Trophoblast cell (in vitro differentiated cells and primary cell): ENCODE measurements at regions not wholly inside any gene's neighbourhood (a gene's known extent, or its start where the extent isn't known, plus 50 kb on each side); places are given as distances from the start of the nearest gene placed in this dataset.

Experiments
- DNase-seq, 2 donors: peaks; one replicate each; pipeline ENCODE4 v3.0.0-alpha.2; 2016
- H2AFZ ChIP-seq: 2 replicates; pipeline ENCODE4 v1.6.1; 2013; ENCODE audit warnings: low read length, moderate library complexity, mild to moderate bottlenecking; ENCODE audit not compliant: insufficient read depth, poor library complexity
- H2AK5ac ChIP-seq: 2 replicates; pipeline ENCODE4 v1.6.1; 2013; ENCODE audit warnings: mild to moderate bottlenecking, low read length
- H2BK120ac ChIP-seq: 2 replicates; pipeline ENCODE4 v1.6.1; 2013; ENCODE audit warnings: low read length, mild to moderate bottlenecking, moderate library complexity; ENCODE audit not compliant: insufficient read depth, poor library complexity
- H2BK12ac ChIP-seq: 2 replicates; pipeline ENCODE4 v1.6.1; 2013; ENCODE audit warnings: mild to moderate bottlenecking, low read length, moderate library complexity
- H2BK5ac ChIP-seq: 2 replicates; pipeline ENCODE4 v1.6.1; 2013; ENCODE audit warnings: low read length, low read depth, moderate library complexity, mild to moderate bottlenecking; ENCODE audit not compliant: poor library complexity
- H3K14ac ChIP-seq: 2 replicates; pipeline ENCODE4 v1.6.1; 2013; ENCODE audit warnings: mild to moderate bottlenecking, low read length
- H3K18ac ChIP-seq: 2 replicates; pipeline ENCODE4 v1.6.1; 2013; ENCODE audit warnings: mild to moderate bottlenecking, low read length
- H3K23ac ChIP-seq: 2 replicates; pipeline ENCODE4 v1.6.1; 2013; ENCODE audit warnings: low read length
- H3K27ac ChIP-seq: 2 replicates; pipeline ENCODE4 v1.5.1; 2013; ENCODE audit warnings: low read depth, mild to moderate bottlenecking, inconsistent platforms, low read length, moderate library complexity
- H3K27me3 ChIP-seq: 2 replicates; pipeline ENCODE4 v1.6.1; 2013; ENCODE audit warnings: inconsistent platforms, mild to moderate bottlenecking, low read length, moderate library complexity; ENCODE audit not compliant: insufficient read depth
- H3K36me3 ChIP-seq, 2 experiments: 1 replicate in 1 of 2; 2 replicates in 1 of 2; pipeline ENCODE4 v1.6.1; 2013; ENCODE audit warnings: low read length in 2 of 2, mild to moderate bottlenecking in 2 of 2, moderate library complexity in 1 of 2; ENCODE audit not compliant: insufficient read depth in 2 of 2, control insufficient read depth in 1 of 2
- H3K4ac ChIP-seq: 2 replicates; pipeline ENCODE4 v1.6.1; 2013; ENCODE audit warnings: low read depth, mild to moderate bottlenecking, low read length, moderate library complexity
- H3K4me1 ChIP-seq, 2 experiments: 1 replicate in 1 of 2; 2 replicates in 1 of 2; pipeline ENCODE4 v1.6.1; 2013; ENCODE audit warnings: low read length in 2 of 2, mild to moderate bottlenecking in 2 of 2, moderate library complexity in 1 of 2; ENCODE audit not compliant: insufficient read depth in 2 of 2, control insufficient read depth in 1 of 2
- H3K4me2 ChIP-seq: 2 replicates; pipeline ENCODE4 v1.6.1; 2013; ENCODE audit warnings: inconsistent platforms, mild to moderate bottlenecking, low read length, moderate library complexity
- H3K4me3 ChIP-seq: 2 replicates; pipeline ENCODE4 v1.5.1; 2013; ENCODE audit warnings: mild to moderate bottlenecking, low read depth, low read length, inconsistent platforms
- H3K79me1 ChIP-seq: one replicate; pipeline ENCODE4 v1.6.1; 2013; ENCODE audit warnings: low read length
- H3K79me2 ChIP-seq: 2 replicates; pipeline ENCODE4 v1.6.1; 2013; ENCODE audit warnings: low read length, mild to moderate bottlenecking; ENCODE audit not compliant: control insufficient read depth, insufficient read depth, poor library complexity
- H3K9ac ChIP-seq: 2 replicates; pipeline ENCODE4 v1.6.1; 2013; ENCODE audit warnings: mild to moderate bottlenecking, low read length
- H3K9me3 ChIP-seq: 2 replicates; pipeline ENCODE4 v1.6.1; 2013; ENCODE audit warnings: low read depth, mild to moderate bottlenecking, control low read depth, inconsistent platforms, low read length; ENCODE audit not compliant: insufficient read depth
- H4K12ac ChIP-seq: 2 replicates; pipeline ENCODE4 v1.6.1; 2013; ENCODE audit warnings: low read depth, mild to moderate bottlenecking, low read length, moderate library complexity
- H4K8ac ChIP-seq: 2 replicates; pipeline ENCODE4 v1.6.1; 2013; ENCODE audit warnings: low read depth, mild to moderate bottlenecking, low read length, moderate library complexity
- H4K91ac ChIP-seq: one replicate; pipeline ENCODE4 v1.6.1; 2013; ENCODE audit warnings: low read depth, mild to moderate bottlenecking, low read length, moderate library complexity
- WGBS: extraction: QIAGEN DNeasy Blood & Tissue Kit; methylation state at CpG from one replicate; pipeline ENCODE4 v1.1.7; 2013; ENCODE audit warnings: missing lambda C conversion rate; ENCODE audit not compliant: insufficient read length, insufficient coverage; ENCODE audit errors: extremely low coverage; 5-methylcytosine and 5-hydroxymethylcytosine counted together

- Histone ChIP-seq H2AK5ac (no peak overlapping the region), H4K91ac (no peak overlapping the region), H3K4me2 (no peak overlapping the region), H3K23ac (no peak overlapping the region), H3K27ac (no peak overlapping the region), H2BK5ac (no peak overlapping the region), H3K9me3 (no peaks in the 10 kb centered on the region), H3K79me1 (no peaks in the 10 kb centered on the region), H4K8ac (no peak overlapping the region), H3K9ac (no peak overlapping the region), H3K36me3 (no peaks in the 10 kb centered on the region), H2AFZ (no peak overlapping the region), H3K27me3 (no peaks in the 10 kb centered on the region), H3K4me1 (peaks cover 0 to 3% of the 10 kb centered on the region in 2 experiments), H2BK120ac (no peak overlapping the region), H4K12ac (no peak overlapping the region), H3K4me3 (no peak overlapping the region), H2BK12ac (no peak overlapping the region), H3K79me2 (no peaks in the 10 kb centered on the region), H3K18ac (no peak overlapping the region), H3K14ac (no peak overlapping the region), H3K4ac (no peak overlapping the region)
- WGBS, result no CpG with 5 or more reads among the region's 2 CpGs
- DNase-seq, result no peak
These were observed 192.9 kb upstream of the HMHB1 start for GRCh38 chr5:143619040-143619439.

- Histone ChIP-seq H2AK5ac (no peak overlapping the region), H3K9me3 (no peaks in the 10 kb centered on the region), H3K9ac (no peak overlapping the region), H3K27ac (no peak overlapping the region), H3K18ac (no peak overlapping the region), H3K23ac (no peak overlapping the region), H4K8ac (no peak overlapping the region), H2AFZ (no peak overlapping the region), H3K79me2 (no peaks in the 10 kb centered on the region), H3K4me3 (no peak overlapping the region), H3K14ac (no peak overlapping the region), H3K4ac (no peak overlapping the region), H4K91ac (no peak overlapping the region), H3K4me1 (peaks cover 0 to 3% of the 10 kb centered on the region in 2 experiments), H3K36me3 (no peaks in the 10 kb centered on the region), H3K27me3 (no peaks in the 10 kb centered on the region), H2BK12ac (no peak overlapping the region), H2BK120ac (no peak overlapping the region), H2BK5ac (no peak overlapping the region), H4K12ac (no peak overlapping the region), H3K79me1 (no peaks in the 10 kb centered on the region), H3K4me2 (no peak overlapping the region)
- WGBS, result no CpG with 5 or more reads among the region's 6 CpGs
- DNase-seq, result no peak
These were observed 193.8 kb upstream of the HMHB1 start for GRCh38 chr5:143618141-143618540.

GRCh38 chr5:143614831-143615230 is 197.1 kb upstream of the HMHB1 start:
- Histone ChIP-seq H3K9ac (no peak overlapping the region), H3K4me1 (peaks cover 0 to 3% of the 10 kb centered on the region in 2 experiments), H2AK5ac (no peak overlapping the region), H3K79me1 (no peaks in the 10 kb centered on the region), H3K9me3 (no peaks in the 10 kb centered on the region), H3K18ac (no peak overlapping the region), H4K91ac (no peak overlapping the region), H2BK12ac (no peak overlapping the region), H3K27me3 (no peaks in the 10 kb centered on the region), H4K12ac (no peak overlapping the region), H3K27ac (no peak overlapping the region), H3K36me3 (no peaks in the 10 kb centered on the region), H2AFZ (no peak overlapping the region), H4K8ac (no peak overlapping the region), H3K79me2 (no peaks in the 10 kb centered on the region), H2BK5ac (no peak overlapping the region), H3K23ac (no peak overlapping the region), H3K4me2 (no peak overlapping the region), H2BK120ac (no peak overlapping the region), H3K4ac (no peak overlapping the region), H3K14ac (no peak overlapping the region), H3K4me3 (no peak overlapping the region)
- no CpG with 5 or more reads among the region's 4 CpGs for WGBS
- DNase-seq, result no peak

- no peaks in the 10 kb centered on the region for H3K27me3 ChIP-seq
- no peak overlapping the region for H3K4me2 ChIP-seq
- H3K27ac ChIP-seq, result no peak overlapping the region
- H3K4me1 ChIP-seq, result no peaks in the 10 kb centered on the region
- H2BK5ac ChIP-seq, result no peak overlapping the region
- H3K79me1 ChIP-seq, result no peaks in the 10 kb centered on the region
- H3K9ac ChIP-seq, result no peak overlapping the region
- no peak for DNase-seq
- no peak overlapping the region for H3K23ac ChIP-seq
- no peak overlapping the region for H3K4ac ChIP-seq
- H3K36me3 ChIP-seq, result no peaks in the 10 kb centered on the region
- H4K12ac ChIP-seq, result no peak overlapping the region
- H2AK5ac ChIP-seq, result no peak overlapping the region
- no CpG with 5 or more reads among the region's 3 CpGs for WGBS
- no peak overlapping the region for H3K18ac ChIP-seq
- H4K91ac ChIP-seq, result no peak overlapping the region
- no peaks in the 10 kb centered on the region for H3K9me3 ChIP-seq
- no peak overlapping the region for H2AFZ ChIP-seq
- H3K14ac ChIP-seq, result no peak overlapping the region
- no peak overlapping the region for H4K8ac ChIP-seq
- H2BK120ac ChIP-seq, result no peak overlapping the region
- no peak overlapping the region for H2BK12ac ChIP-seq
- H3K79me2 ChIP-seq, result no peaks in the 10 kb centered on the region
- no peak overlapping the region for H3K4me3 ChIP-seq
These were observed 198.6 kb upstream of the HMHB1 start for GRCh38 chr5:143613329-143613728.
